Right cardiac atrium (tissue), 5 donors: ENCODE measurements at regions not wholly inside any gene's neighbourhood (a gene's known extent, or its start where the extent isn't known, plus 50 kb on each side); places are given as distances from the start of the nearest gene placed in this dataset.
"Not testable (repeated sequence)": the region's sequence is repeated elsewhere in the genome, so short reads cannot be mapped to it uniquely, and the experiment has no call there.

Experiments used
- ATAC-seq, 2 donors: fragments of 200-7000 bp; cut with Tn5 transposase; one replicate each; pipeline versions ENCODE4 v1.8.0 to v1.9.1; 2020; ENCODE audit warnings: moderate library complexity in 2 of 2, mild to moderate bottlenecking in 1 of 2
- DNase-seq, 3 donors: peaks; one replicate each; pipeline ENCODE4 v3.0.0-alpha.2; 2020
- H3K27ac ChIP-seq: one replicate; pipeline ENCODE4 v1.5.1; 2013; ENCODE audit warnings: mild to moderate bottlenecking, low read length, control low read depth, moderate library complexity
- H3K27me3 ChIP-seq: one replicate; pipeline ENCODE4 v1.6.1; 2013; ENCODE audit not compliant: control insufficient read depth, insufficient read depth
- H3K4me1 ChIP-seq: one replicate; pipeline ENCODE4 v1.6.1; 2013; ENCODE audit warnings: low read length; ENCODE audit not compliant: control insufficient read depth, insufficient read depth
- H3K4me3 ChIP-seq: one replicate; pipeline ENCODE4 v1.5.1; 2013; ENCODE audit warnings: low read length, control low read depth
- H3K9me3 ChIP-seq: one replicate; pipeline ENCODE4 v1.6.1; 2013; ENCODE audit warnings: low read length; ENCODE audit not compliant: control insufficient read depth
- WGBS: extraction: QIAGEN DNeasy Blood & Tissue Kit; methylation state at CpG from one replicate; pipeline ENCODE4 v1.1.7; 2013; 5-methylcytosine and 5-hydroxymethylcytosine counted together
- intact Hi-C, 4 donors: fragments of 100-400 bp; cut with DNase I; formaldehyde crosslinking; loops; one replicate each; pipeline versions ENCODE4 v1.11.0 to v1.14.0; 2022 to 2023
- donor health status: healthy with polysubstance abuse.
- donor health status: DM: no; HTN: yes; CAD: no.
- donor health status: DM: no; HTN: no; CAD: no.
- donor health status: DM: no; HTN: yes; CAD: no; lungs with severe emphysema.
- donor health status: DM: yes; HTN: yes; CAD: no.

GRCh38 chr2:95707837-95708236, 116.0 kb downstream of the TRIM43 start:
- H3K27me3 ChIP-seq: no peaks in the 10 kb centered on the region
- intact Hi-C loops: no loop called here
- DNase-seq: no peak
- no peaks in the 10 kb centered on the region for H3K9me3 ChIP-seq
- H3K4me3 ChIP-seq: no peak overlapping the region
- WGBS: 83% methylated on average over 5 of the region's 5 CpGs
- H3K27ac ChIP-seq: no peak overlapping the region
- no peaks in the 10 kb centered on the region for H3K4me1 ChIP-seq
- ATAC-seq: no peak

DNA sequence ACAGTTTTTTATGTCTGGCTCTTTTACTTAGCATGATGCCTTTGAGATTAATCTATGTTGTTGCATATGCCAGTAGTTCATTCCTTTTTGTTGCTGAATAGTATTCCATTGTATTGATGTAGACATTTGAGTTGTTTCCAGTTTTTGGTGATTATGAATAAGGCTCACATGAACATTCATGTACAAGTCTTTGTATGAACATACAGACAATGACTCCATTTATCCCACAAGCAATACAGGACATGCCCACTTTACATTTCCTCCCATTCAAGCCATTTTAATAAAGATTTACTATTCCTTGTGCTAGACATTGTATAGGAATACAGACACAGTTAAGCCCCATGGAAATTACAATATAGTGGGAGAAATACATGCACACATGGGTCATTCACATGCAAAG, 118.0 kb downstream of the TRIM43 start:
- intact Hi-C loops: no loop called here
- Histone ChIP-seq H3K4me1 (no peaks in the 10 kb centered on the region), H3K27me3 (no peaks in the 10 kb centered on the region), H3K9me3 (no peaks in the 10 kb centered on the region), H3K27ac (no peak overlapping the region), H3K4me3 (no peak overlapping the region)
- no peak for DNase-seq
- ATAC-seq: no peak

DNA sequence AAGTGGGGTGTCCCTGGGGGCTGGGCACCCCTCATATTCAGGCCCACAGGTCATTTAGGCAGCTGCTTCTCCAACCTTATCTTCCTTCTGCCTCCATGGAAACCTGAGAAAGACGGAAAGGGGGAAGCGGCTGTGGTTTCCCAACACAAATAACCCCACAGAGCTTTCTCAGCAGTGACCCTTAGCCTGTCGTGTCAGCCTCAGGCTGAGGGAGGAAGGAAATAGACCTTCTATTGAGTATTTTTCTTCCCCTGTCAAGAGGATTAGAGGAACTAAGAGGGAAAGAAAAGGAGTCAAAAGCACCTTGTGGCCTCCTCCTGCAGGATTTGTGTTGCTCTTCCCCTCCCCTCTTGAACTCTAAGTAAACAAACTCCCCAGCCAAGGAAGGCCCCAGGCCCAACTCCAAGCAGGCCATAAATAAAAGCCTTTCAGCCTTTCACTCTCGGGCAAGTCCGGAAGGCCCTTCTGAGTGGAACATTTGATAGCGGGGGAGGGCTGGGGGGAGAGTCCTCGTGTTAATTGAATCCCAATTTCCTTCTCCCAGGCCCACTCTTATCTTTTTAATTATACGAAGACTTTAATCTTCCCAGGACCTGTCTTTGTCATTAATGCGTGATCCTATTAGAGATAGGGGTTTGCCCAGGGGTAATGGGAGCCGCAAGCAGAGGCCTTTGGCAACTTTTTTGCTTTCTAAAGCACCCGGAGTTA, 121.8 kb downstream of the TRIM43 start:
- H3K27ac ChIP-seq, DNase-seq, H3K27me3 ChIP-seq, ATAC-seq, H3K4me3 ChIP-seq, H3K4me1 ChIP-seq, intact Hi-C loops, H3K9me3 ChIP-seq: not testable (repeated sequence)
- 59% methylated on average over 11 of the region's 11 CpGs for WGBS

GRCh38 chr2:95714398-95714797, 122.6 kb downstream of the TRIM43 start:
- intact Hi-C loops, H3K4me3 ChIP-seq, H3K9me3 ChIP-seq: not testable (repeated sequence)

DNA sequence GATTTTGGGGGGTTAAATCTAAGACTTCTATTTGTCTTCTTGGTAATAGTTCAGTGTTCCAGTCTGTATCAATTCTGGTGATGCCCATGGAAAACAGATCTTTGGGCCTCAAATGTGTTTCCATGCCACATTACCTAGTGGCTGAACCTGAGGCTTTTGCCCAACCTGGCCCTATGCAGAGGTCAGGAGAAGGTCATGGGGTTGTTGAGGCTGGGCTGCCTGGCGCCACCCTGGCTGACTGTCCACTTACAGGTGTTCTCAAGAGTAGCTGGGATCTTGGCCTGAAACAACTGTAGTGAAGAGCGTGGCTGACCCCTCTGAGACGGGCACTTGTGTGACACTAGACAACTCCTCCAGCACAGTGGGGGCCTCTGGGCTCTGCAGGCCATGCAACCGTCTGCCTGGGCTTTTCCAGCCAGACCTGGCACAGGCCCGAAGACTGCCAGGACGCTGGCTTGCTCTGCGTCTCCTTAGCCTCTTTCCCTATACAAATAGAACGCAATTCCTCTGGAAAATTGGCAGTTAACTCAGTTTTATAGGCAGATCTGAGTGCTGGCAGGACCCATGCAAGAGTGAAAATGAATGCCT, 127.8 kb downstream of the TRIM43 start:
- intact Hi-C loops: no loop called here
- no peaks in the 10 kb centered on the region for H3K4me1 ChIP-seq
- 91% methylated on average over 8 of the region's 8 CpGs for WGBS
- no peaks in the 10 kb centered on the region for H3K9me3 ChIP-seq
- no peak overlapping the region for H3K27ac ChIP-seq
- DNase-seq (no peak), ATAC-seq (no peak)
- no peak overlapping the region for H3K4me3 ChIP-seq
- H3K27me3 ChIP-seq: no peaks in the 10 kb centered on the region

More at GRCh38 chr2:95714398-95714797, 122.6 kb downstream of the TRIM43 start:
- WGBS: 91% methylated on average over 1 of the region's 1 CpG
- H3K27me3 ChIP-seq, DNase-seq, H3K4me1 ChIP-seq, ATAC-seq, H3K27ac ChIP-seq: not testable (repeated sequence)

DNA sequence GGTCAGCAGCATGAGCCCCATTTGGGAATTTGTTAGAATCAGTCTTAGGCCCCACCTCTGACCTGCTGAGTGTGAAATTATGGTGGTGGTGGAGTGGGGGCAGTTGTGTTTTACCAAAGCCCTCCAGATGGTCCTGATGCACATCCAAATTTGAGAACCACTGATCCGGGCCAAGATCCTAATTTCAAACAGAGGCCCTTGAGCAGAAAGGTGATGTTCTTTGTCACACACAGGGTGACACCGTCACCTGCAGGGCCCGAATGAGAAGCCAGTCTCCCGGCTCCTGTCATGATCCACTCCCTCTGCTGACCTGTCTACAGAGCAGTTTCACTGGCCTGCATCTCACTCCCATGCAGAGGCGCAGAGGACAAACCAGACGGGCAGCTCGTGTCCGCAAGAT, 129.9 kb downstream of the TRIM43 start:
- WGBS: 88% methylated on average over 8 of the region's 8 CpGs
- ATAC-seq (no peak), DNase-seq (no peak)
- no peaks in the 10 kb centered on the region for H3K9me3 ChIP-seq
- no peaks in the 10 kb centered on the region for H3K4me1 ChIP-seq
- H3K27me3 ChIP-seq: no peaks in the 10 kb centered on the region
- no peak overlapping the region for H3K27ac ChIP-seq
- intact Hi-C loops: no loop called here
- H3K4me3 ChIP-seq: no peak overlapping the region

DNA sequence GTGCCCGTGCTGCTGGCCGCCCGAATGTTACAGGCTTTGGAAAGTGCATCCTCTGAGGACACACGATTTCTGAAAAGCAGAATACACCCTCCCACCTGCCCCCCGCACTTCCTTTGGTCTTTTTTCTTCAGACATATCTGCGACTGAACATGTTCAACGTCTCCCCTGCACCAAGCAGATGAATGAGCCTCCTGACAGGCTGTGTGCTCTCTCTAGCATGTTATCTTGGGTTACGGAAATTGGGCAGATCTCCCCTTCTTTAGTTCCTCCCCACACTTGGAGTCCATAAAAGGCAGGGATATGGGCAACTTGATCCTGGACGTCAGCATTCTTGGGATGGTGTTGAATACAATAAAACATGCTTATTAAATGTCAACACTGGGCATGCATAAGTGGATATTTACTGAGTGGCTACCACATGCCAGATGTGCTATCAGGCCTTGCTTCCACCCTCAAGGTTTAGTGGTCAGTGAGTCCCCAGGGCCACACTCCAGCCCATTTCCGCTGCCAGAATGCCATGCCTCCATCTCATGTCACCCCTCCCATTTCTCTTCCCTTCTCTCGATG, 130.4 kb downstream of the TRIM43 start:
- Histone ChIP-seq H3K27me3 (no peaks in the 10 kb centered on the region), H3K27ac (no peak overlapping the region), H3K4me3 (no peak overlapping the region), H3K9me3 (no peaks in the 10 kb centered on the region), H3K4me1 (no peaks in the 10 kb centered on the region)
- 72% methylated on average over 11 of the region's 11 CpGs for WGBS
- DNase-seq (no peak), ATAC-seq (no peak)
- intact Hi-C loops: no loop called here

- ATAC-seq, H3K4me1 ChIP-seq, H3K9me3 ChIP-seq, H3K27me3 ChIP-seq, H3K27ac ChIP-seq, H3K4me3 ChIP-seq, intact Hi-C loops, DNase-seq: not testable (repeated sequence)
- WGBS: 82% methylated on average over 4 of the region's 4 CpGs
These were observed 131.9 kb downstream of the TRIM43 start for GRCh38 chr2:95723627-95724210.

DNA sequence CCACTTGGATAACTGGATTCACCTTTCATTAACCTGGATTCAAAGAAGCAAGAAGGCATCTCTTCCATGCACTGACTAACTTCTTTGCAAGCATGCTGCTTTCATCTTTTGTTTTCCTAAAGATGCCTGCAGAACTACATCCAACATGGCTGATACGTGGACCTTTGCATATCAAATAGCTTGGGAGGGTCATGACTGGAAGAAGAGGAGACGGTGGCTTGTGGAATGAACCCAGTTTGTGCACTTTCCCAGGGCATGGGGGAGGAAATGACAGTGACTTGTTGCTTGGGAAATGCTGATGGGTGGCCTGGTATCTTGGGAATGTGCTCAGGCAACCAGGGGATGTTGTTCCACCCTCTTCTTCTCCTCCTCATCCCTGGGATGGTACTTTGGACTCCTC, 133.4 kb downstream of the TRIM43 start:
- not testable (repeated sequence) for H3K4me3 ChIP-seq, H3K27ac ChIP-seq, DNase-seq, ATAC-seq, H3K27me3 ChIP-seq, H3K4me1 ChIP-seq, H3K9me3 ChIP-seq
- WGBS: 48% methylated on average over 2 of the region's 2 CpGs
- intact Hi-C loops: loop anchor here in 1 of 4 donors (5.0 kb wide), 1 partner anchor 313 kb away; no protein-coding TSS in a partner anchor

GRCh38 chr2:95725677-95726076, 133.9 kb downstream of the TRIM43 start:
- not testable (repeated sequence) for DNase-seq, H3K9me3 ChIP-seq, H3K4me1 ChIP-seq, H3K4me3 ChIP-seq, H3K27ac ChIP-seq, H3K27me3 ChIP-seq, ATAC-seq
- intact Hi-C loops: loop anchor here in 1 of 4 donors (5.0 kb wide), 1 partner anchor 313 kb away; no protein-coding TSS in a partner anchor
- 96% methylated on average over 1 of the region's 1 CpG for WGBS

GRCh38 chr2:95727420-95727819, 135.6 kb downstream of the TRIM43 start:
- not testable (repeated sequence) for DNase-seq, H3K27me3 ChIP-seq, ATAC-seq, H3K4me3 ChIP-seq, H3K9me3 ChIP-seq, H3K4me1 ChIP-seq, H3K27ac ChIP-seq
- intact Hi-C loops: loop anchor here in 1 of 4 donors (5.0 kb wide), 1 partner anchor 315 kb away; no protein-coding TSS in a partner anchor
- 72% methylated on average over 5 of the region's 5 CpGs for WGBS
